Stimulated activated naive CD8-positive, alpha-beta T cell treated with anti-CD3 and anti-CD28 coated beads, Interleukin-15, amount 100 ng/mL, for 72 hours (primary cell): ENCODE measurements at regions not wholly inside any gene's neighbourhood (a gene's known extent, or its start where the extent isn't known, plus 50 kb on each side); places are given as distances from the start of the nearest gene placed in this dataset.
A peak's percentile ranks its signal among the peaks of the same experiment; 100 is the strongest.

ENCODE experiments used
- ATAC-seq: fragments of 150-1000 bp; cut with Tn5 transposase; 2 replicates; pipeline ENCODE4 v1.10.0; 2021; ENCODE audit warnings: mild to moderate bottlenecking, moderate library complexity
- DNase-seq, 2 donors: peaks; one replicate each; pipeline ENCODE4 v3.0.0; 2021 to 2022
- H3K27ac Mint-ChIP-seq, 2 donors: one replicate each; pipeline ENCODE4 v1.8.0; 2022; ENCODE audit warnings: mild to moderate bottlenecking in 2 of 2, mixed read lengths in 2 of 2, moderate library complexity in 2 of 2
- H3K27me3 Mint-ChIP-seq: one replicate; pipeline ENCODE4 v1.8.0; 2022; ENCODE audit warnings: mixed read lengths
- H3K4me1 Mint-ChIP-seq: one replicate; pipeline ENCODE4 v1.8.0; 2022; ENCODE audit warnings: mild to moderate bottlenecking, mixed read lengths
- H3K4me3 Mint-ChIP-seq, 2 donors: one replicate each; pipeline ENCODE4 v1.8.0; 2022; ENCODE audit warnings: mild to moderate bottlenecking in 2 of 2, mixed read lengths in 2 of 2, moderate library complexity in 1 of 2
- H3K9me3 Mint-ChIP-seq, 2 donors: one replicate each; pipeline ENCODE4 v1.8.0; 2022; ENCODE audit warnings: mixed read lengths in 2 of 2

DNA sequence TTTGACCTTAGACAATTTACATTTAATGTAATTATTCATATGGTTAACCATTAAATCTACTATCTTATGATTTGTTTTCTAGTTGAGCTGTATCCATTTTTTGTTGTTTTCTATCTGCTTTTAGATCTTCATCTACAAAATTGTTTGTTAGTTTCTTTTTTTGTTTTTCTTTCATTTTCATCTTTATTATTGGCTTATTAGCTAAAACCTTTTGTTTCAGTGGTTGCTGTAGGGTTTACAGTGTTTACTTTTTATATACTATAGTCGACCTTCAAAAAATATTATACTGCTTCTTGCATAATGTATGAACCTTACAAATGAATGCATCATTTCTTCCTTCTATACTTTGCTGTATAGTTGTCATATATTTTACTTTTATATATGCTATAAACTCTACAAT, 651.6 kb upstream of the PLXNA2 start:
- Mint-ChIP-seq H3K27me3 (no peaks in the 10 kb centered on the region), H3K27ac (no peak overlapping the region), H3K4me1 (no peaks in the 10 kb centered on the region), H3K4me3 (no peak overlapping the region), H3K9me3 (peaks cover 0 to 4% of the 10 kb centered on the region in 2 donors)
- no peak for DNase-seq
- no peak for ATAC-seq

DNA sequence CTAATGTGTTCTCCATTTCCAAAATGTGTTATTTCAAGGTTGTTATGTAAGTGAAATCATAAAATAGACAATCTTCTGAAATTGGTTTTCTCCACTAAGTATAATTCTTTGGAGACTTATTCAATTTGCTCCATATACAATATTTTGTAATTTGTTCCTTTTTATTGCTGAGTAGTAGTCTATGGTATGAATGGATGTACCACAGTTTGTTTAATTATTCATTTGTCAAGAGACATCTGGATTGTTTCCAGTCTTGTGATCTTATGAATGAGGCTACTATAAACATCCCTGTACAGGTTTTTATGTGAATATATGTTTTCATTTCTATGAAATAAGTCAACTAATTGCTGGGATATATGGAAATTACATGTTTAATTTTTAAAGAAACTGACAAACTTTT, 652.6 kb upstream of the PLXNA2 start:
- no peaks in the 10 kb centered on the region for H3K4me1 Mint-ChIP-seq
- H3K9me3 Mint-ChIP-seq: peaks cover 0 to 4% of the 10 kb centered on the region in 2 donors
- no peak overlapping the region for H3K4me3 Mint-ChIP-seq
- H3K27me3 Mint-ChIP-seq: no peaks in the 10 kb centered on the region
- ATAC-seq (no peak), DNase-seq (no peak)
- no peak overlapping the region for H3K27ac Mint-ChIP-seq

DNA sequence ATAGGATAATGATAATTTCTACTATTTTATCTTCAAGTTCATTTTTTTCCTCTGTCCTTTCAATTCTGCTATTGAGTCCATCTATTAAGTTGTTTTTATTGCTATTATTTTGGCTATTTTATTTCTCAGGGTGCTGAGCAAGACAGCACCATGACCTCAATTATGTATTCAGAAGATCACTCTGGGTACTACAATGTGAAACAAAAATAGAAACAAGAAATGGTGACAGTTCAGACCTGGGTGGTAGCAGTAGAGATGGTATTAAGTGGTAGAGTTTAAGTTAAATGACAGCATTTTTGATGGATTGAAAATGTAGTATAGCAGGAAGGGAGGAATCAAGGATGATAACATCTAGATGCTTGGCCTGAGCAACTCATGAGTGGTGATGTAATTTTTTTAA, 655.3 kb upstream of the PLXNA2 start:
- H3K4me3 Mint-ChIP-seq: no peak overlapping the region
- H3K4me1 Mint-ChIP-seq: no peaks in the 10 kb centered on the region
- peaks cover 8% of the 10 kb centered on the region for H3K27me3 Mint-ChIP-seq
- peak overlapping the region in 1 of 2 donors; percentile 14 for H3K27ac Mint-ChIP-seq
- DNase-seq: no peak
- peaks cover 0 to 4% of the 10 kb centered on the region in 2 donors for H3K9me3 Mint-ChIP-seq
- no peak for ATAC-seq

DNA sequence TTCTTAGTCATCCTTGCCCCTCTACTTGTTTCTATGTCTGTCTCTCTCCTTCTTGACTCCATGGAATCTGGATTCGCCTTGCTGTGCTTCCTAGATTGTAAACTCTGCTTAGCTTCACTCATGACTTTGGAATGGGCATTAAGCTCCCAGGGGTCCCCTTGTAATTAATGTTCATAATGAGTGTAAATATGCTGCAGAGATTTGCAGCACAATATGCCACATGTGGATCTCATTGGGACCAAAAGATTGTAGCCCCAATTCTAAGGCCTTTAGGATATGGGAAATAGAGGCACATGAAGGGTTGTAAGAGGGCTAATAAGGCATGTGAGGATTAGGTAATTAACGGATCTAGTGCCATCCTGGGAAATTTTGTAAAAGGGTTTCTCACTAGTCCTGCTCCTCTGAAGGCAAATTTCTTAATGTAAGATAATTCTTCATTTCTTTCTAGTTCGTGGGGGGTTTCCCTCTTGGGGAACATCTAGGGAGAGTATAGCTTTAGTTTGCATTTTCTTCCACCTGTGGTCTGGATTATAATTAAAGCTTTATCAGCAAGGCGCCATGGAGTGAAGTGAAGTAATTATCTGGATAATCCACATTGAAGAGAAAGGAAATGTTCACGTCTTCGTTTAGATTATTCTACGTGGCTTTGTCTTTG, 659.2 kb upstream of the PLXNA2 start:
- no peak overlapping the region for H3K27ac Mint-ChIP-seq
- ATAC-seq: no peak
- H3K4me3 Mint-ChIP-seq: no peak overlapping the region
- peaks cover 8% of the 10 kb centered on the region for H3K27me3 Mint-ChIP-seq
- H3K9me3 Mint-ChIP-seq: no peaks in the 10 kb centered on the region
- no peaks in the 10 kb centered on the region for H3K4me1 Mint-ChIP-seq
- DNase-seq: no peak

DNA sequence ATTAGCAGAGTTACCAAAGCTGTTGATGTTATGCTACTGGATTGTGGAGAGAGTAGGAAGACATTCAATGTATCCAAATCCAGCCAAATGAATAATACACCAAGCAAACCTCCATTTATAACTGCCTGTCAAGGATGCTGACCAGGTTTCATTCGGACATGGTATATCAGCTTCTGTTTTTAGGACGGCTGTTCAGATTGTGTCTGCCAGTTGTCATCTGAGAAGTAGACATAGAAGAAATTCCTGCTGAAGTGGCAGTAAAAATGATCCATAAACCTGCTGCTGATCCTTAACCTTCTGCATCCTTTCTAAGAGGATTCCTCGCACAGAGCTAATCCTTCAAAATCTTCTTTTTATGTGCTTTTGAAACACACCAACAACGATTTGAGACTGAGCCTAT, 663.6 kb upstream of the PLXNA2 start:
- Mint-ChIP-seq H3K9me3 (no peaks in the 10 kb centered on the region), H3K4me3 (no peak overlapping the region), H3K27ac (no peak overlapping the region), H3K4me1 (no peaks in the 10 kb centered on the region), H3K27me3 (peaks cover 8% of the 10 kb centered on the region)
- ATAC-seq: no peak
- no peak for DNase-seq

DNA sequence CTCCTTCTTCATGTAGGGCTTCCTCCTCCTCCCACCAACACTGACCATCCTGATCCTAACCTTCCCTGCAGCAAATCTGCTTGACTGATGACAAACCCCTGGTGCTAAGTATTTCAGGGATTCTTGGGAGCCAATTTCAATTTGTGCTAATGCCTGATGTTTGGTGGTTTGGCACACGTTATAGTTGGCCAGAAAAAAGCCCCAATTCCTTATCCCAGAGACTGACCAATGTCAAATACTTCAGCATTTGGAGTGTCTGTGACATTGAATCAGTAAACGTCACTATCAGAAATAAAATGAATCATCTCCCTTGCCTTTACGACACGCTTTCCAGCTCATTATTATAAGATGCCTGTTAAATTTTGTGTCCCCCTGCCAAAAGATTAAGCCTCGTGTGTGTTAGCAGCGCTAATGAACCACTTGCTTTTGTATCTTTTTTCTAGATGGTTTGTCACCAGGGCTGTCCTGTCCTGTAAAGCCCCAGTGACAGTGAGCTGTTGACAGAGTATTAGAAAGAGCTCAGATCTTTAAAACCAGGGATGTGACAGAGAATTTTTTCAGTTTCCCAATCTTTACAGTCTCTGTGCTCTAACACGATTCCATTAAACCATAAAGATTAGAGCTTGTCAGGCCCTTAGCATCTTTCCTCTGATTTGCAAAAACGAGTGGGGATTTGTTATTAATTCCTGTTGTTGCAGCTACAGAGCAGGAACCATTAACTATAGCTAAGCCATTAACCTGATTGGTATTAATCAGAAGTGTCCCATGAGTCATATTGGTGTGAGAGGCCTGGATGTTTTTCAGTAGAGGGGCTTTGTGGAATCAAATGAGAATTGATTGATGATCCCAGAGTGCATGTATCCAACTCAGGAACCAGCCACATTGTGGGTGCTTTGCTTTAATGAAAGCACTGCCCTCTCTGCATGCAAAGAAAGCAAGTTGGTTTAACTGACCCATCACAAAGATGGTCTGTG, 665.1 kb upstream of the PLXNA2 start:
- Mint-ChIP-seq H3K4me1 (no peaks in the 10 kb centered on the region), H3K4me3 (no peak overlapping the region), H3K27ac (no peak overlapping the region), H3K9me3 (no peaks in the 10 kb centered on the region), H3K27me3 (no peaks in the 10 kb centered on the region)
- no peak for ATAC-seq
- DNase-seq: no peak

DNA sequence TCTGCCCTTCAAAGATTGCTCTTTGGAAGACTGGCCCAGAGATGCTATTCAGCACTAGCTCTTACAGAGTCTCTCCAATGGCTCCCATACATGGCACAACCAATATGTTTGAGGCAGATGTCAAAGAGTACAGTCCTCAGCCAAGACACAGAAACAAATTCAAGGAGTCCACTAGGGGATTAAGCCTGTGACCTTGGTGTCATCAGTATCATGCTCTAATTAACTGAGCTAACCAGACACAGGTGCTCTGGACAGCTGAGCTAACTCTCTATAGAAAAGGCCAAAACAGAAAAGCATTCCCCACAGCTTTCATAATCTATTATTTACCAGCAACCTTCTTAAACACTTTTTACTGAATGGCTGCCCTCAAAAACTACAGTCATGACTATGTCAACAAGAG, 666.0 kb upstream of the PLXNA2 start:
- no peak overlapping the region for H3K27ac Mint-ChIP-seq
- DNase-seq (no peak), ATAC-seq (no peak)
- H3K4me3 Mint-ChIP-seq: no peak overlapping the region
- H3K9me3 Mint-ChIP-seq: no peaks in the 10 kb centered on the region
- H3K27me3 Mint-ChIP-seq: no peaks in the 10 kb centered on the region
- H3K4me1 Mint-ChIP-seq: no peaks in the 10 kb centered on the region

DNA sequence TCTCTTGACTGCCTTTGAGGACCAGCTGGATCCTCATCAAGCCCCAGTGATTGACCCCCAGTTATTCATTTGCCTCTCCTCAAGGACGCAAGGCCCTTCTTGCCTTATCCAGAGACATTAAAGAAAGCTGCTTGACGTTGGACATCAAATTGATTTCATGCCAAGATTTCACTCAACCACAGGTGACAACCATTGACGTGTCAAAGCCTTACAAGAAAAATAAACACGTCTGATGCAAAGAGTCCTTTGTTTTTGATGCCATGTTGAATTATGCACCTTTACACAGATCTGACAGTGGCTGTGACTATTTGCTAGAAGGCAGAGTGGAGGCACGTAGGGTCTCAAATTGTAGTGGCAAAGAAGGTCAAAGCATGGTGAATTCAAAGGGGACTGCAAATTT, 666.2 kb upstream of the CAMK1G start:
- no peak overlapping the region for H3K27ac Mint-ChIP-seq
- ATAC-seq (no peak), DNase-seq (no peak)
- H3K4me3 Mint-ChIP-seq: no peak overlapping the region
- H3K4me1 Mint-ChIP-seq: no peaks in the 10 kb centered on the region
- H3K9me3 Mint-ChIP-seq: peaks cover 0 to 7% of the 10 kb centered on the region in 2 donors
- H3K27me3 Mint-ChIP-seq: no peaks in the 10 kb centered on the region

DNA sequence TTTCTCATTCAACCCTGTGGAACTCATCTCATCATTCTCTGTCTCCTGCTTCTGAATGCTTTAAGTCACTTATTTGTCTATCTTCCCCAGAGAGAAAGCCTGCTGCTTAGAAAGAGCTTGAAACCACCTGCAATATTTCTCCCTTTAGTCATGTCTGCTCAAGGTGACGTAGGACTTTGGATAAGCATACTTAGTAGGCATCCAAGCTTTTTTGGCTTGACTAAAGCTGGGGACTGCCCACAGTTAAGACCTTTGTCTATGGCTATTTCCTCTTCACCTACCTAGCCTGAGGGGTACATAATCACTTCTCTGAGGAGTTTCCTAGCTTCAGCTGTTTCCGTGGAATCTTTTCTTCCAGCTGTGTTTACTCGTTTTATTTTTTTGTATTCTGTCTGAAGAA, 665.8 kb upstream of the CAMK1G start:
- H3K27me3 Mint-ChIP-seq: no peaks in the 10 kb centered on the region
- H3K27ac Mint-ChIP-seq: no peak overlapping the region
- H3K4me3 Mint-ChIP-seq: no peak overlapping the region
- no peaks in the 10 kb centered on the region for H3K4me1 Mint-ChIP-seq
- DNase-seq (no peak), ATAC-seq (no peak)
- H3K9me3 Mint-ChIP-seq: peaks cover 0 to 7% of the 10 kb centered on the region in 2 donors

DNA sequence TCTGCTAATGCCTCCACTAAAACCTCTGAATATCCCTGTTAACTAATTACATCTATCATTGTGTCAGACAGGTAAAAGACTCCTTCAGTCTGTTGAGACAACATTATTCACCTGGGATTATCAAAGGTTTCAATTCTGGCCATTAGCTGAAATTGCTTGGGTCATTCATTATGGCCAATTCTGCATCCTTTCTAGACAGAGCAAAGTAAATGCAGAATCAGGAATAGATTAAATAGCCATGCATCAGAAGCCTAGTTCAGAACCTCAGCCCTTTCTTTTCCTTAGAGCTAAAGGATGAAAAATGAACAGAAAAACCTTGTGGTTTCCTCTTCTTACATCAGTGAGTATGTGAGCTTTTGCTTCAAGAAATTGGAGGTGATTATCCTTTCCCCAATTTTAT, 665.4 kb upstream of the CAMK1G start:
- Mint-ChIP-seq H3K27ac (no peak overlapping the region), H3K9me3 (peaks cover 0 to 7% of the 10 kb centered on the region in 2 donors), H3K4me1 (no peaks in the 10 kb centered on the region), H3K27me3 (no peaks in the 10 kb centered on the region), H3K4me3 (no peak overlapping the region)
- DNase-seq: no peak
- no peak for ATAC-seq

DNA sequence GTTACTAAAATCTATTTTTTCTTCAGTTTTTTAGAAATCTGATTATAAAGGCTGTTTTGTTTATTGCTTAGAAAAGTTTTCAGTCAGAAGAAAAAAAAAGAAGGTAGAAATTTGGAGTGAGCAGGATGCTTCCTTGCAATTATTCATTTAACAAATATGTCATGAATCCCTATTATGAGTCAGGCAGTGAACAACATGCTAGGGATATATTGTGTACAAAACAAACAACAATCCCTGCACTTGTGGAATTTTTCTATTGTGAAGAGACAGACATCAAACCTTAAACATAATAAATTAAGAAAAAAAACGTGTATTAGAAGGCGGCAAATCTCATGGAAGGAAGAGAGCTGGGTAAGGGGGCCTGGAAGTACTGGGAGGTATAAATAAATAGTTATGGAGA, 664.1 kb upstream of the CAMK1G start:
- DNase-seq (no peak), ATAC-seq (no peak)
- H3K4me3 Mint-ChIP-seq: no peak overlapping the region
- H3K27ac Mint-ChIP-seq: peak overlapping the region in 1 of 2 donors; percentile 30
- H3K9me3 Mint-ChIP-seq: peaks cover 0 to 7% of the 10 kb centered on the region in 2 donors
- no peaks in the 10 kb centered on the region for H3K27me3 Mint-ChIP-seq
- no peaks in the 10 kb centered on the region for H3K4me1 Mint-ChIP-seq

DNA sequence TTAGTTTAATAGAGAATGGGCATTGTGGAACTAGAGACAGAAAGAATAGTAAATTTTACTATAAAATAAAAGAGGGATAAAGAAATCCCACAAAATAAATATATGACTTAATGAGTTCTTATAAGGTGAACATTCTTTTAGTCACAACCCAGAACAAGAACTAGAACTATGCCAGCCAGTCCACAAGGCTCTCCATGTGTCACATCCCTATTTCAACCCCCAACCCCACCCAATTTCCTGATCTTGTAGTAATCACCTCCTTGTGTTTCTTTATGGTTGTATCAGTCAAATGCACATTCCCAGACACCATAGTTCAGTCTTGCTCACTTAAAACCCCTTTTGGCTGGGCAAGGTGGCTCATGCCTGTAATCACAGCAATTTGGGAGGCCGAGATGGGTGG, 662.3 kb upstream of the CAMK1G start:
- peaks cover 13% of the 10 kb centered on the region for H3K27me3 Mint-ChIP-seq
- ATAC-seq (no peak), DNase-seq (no peak)
- H3K4me3 Mint-ChIP-seq: no peak overlapping the region
- peaks cover 0 to 7% of the 10 kb centered on the region in 2 donors for H3K9me3 Mint-ChIP-seq
- no peaks in the 10 kb centered on the region for H3K4me1 Mint-ChIP-seq
- H3K27ac Mint-ChIP-seq: no peak overlapping the region

DNA sequence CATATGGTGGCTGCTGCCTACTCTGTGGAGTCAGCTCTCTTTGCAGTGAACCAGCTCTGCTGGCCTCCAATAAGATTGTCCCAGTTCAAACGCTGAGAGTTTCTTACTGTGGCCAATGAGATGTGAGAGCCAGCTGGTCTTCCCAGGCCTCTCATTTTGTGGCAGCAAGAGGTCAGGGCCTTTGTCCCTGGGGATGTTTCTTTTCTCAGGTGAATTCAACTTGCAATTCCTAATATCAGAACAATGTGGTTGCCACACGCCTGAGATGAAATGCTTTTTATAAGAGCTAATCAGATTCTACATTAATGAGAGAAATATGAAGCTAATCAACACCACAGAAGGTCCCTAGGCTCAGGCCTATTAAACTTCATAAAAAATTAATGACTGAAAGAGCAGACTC, 660.1 kb upstream of the CAMK1G start:
- no peak overlapping the region for H3K27ac Mint-ChIP-seq
- H3K27me3 Mint-ChIP-seq: peaks cover 13% of the 10 kb centered on the region

DNA sequence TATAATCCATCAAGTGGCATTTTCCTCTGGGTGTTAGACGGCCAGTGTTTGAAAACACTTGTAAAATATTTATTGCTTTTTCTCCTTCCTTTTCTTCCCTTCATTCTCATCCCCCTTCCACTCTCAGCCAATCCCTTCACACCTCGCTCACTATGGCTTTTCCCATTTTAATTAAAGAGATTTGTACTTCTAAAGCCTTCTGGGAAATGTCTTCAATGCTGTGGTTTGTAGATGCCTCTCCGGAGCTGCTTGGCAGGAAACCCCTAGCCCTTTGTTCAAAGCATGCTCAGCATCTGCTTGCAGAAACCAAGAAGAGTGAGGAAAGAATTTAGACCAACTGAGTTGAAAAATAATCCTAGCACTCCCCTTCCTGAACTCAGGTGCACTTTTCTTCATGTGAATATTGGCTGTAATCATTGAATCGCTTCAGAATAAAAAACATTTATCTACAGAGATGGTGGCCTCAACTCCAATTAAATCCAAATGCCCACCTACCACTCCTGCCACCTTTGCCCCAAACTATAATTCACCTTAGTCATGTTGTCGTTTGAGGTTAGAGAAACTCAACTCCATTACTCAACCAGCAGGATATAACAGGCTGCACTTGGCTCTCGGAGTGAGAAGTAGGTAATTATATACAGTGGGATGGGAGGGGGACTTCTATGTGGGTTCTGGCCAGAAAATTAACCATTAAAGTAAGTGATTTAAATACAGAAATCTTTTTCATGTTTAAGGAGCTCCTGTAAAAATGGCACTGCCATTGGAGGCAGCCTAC, 659.4 kb upstream of the CAMK1G start:
- no peak for DNase-seq
- Mint-ChIP-seq H3K9me3 (peaks cover 0 to 7% of the 10 kb centered on the region in 2 donors), H3K27me3 (peaks cover 13% of the 10 kb centered on the region), H3K4me3 (no peak overlapping the region), H3K4me1 (no peaks in the 10 kb centered on the region), H3K27ac (no peak overlapping the region)
- no peak for ATAC-seq

More for the DNA sequence above, 660.1 kb upstream of the CAMK1G start:
- DNase-seq: no peak
- Mint-ChIP-seq H3K9me3 (peaks cover 0 to 7% of the 10 kb centered on the region in 2 donors), H3K4me3 (no peak overlapping the region), H3K4me1 (no peaks in the 10 kb centered on the region)
- ATAC-seq: no peak

DNA sequence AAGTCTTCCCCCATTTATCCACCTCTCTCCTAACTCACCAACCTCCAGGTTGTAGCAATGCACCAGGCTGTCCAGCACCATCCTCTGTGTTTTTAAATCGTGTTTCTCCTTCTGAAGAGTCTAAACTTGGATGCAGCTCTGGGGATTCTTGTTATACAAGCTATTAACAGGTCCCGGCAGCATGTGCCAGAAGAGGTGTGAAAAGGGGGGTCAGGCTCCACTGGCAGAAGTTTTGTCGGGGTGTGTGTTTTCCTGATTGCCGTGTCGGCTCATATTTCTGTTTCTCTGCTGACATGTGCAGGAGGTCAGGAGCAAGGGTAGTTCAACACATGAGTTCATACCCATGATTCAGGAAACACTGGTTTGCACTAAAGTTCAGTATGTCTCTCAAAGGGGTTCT, 658.6 kb upstream of the CAMK1G start:
- Mint-ChIP-seq H3K27me3 (peaks cover 13% of the 10 kb centered on the region), H3K4me1 (no peaks in the 10 kb centered on the region), H3K9me3 (peaks cover 0 to under 1% of the 10 kb centered on the region in 2 donors), H3K27ac (no peak overlapping the region), H3K4me3 (no peak overlapping the region)
- DNase-seq (no peak), ATAC-seq (no peak)
